HepG2 (cell line): ENCODE measurements at regions not wholly inside any gene's neighbourhood (a gene's known extent, or its start where the extent isn't known, plus 50 kb on each side); places are given as distances from the start of the nearest gene placed in this dataset.

Source experiments
- ATAC-seq: fragments of 200-7000 bp; cut with Tn5 transposase; 3 replicates; pipeline ENCODE4 v1.9.1; 2020; ENCODE audit warnings: mild to moderate bottlenecking, moderate library complexity
- BruUV-seq: library from RNA; stranded (reverse); fragments of 400-500 nt; replicated peaks from 2 replicates; lab custom pipeline; 2021; lab: Mats Ljungman, UMichigan
- CTCF ChIA-PET: fragments of 300-600 bp; formaldehyde crosslinking; extraction: SDS; loops from one replicate; lab custom pipeline; 2021; ENCODE audit warnings: low total read pairs, inconsistent platforms, low intra/inter-chr PET ratio; lab: Yijun Ruan, JAX
- POLR2A ChIA-PET: fragments of 350-600 bp; sonication (Branson Sonifier 250); formaldehyde crosslinking; loops from one replicate; lab custom pipeline; 2020; ENCODE audit warnings: antibody characterized with exemption, inconsistent platforms; lab: Yijun Ruan, JAX
- DNase-seq: peaks from one replicate; pipeline ENCODE4 v3.0.0-alpha.2; 2015; ENCODE audit warnings: low spot score
- FAIRE-seq: peaks from 3 replicates; lab custom pipeline; 2011; peaks lifted over from hg19 to GRCh38; lab: Jason Lieb, UNC
- H2AFZ ChIP-seq: one replicate; pipeline ENCODE4 v1.6.1; 2011; ENCODE audit warnings: low read length, inconsistent platforms
- H3K27ac ChIP-seq: fragments of 300-600 bp; 3 replicates; pipeline ENCODE4 v1.8.0; 2011; ENCODE audit warnings: mixed run types, mild to moderate bottlenecking, mixed read lengths, low read length, inconsistent platforms; ENCODE audit not compliant: insufficient read depth; ENCODE audit errors: extremely low read length
- H3K27me3 ChIP-seq, 2 experiments: fragments of 200-600 bp in 1 of 2; 2 replicates in 1 of 2; 3 replicates in 1 of 2; pipeline versions ENCODE4 v1.6.0 to v1.8.0; 2011; ENCODE audit warnings: low read length in 2 of 2, mild to moderate bottlenecking in 2 of 2, moderate library complexity in 2 of 2, inconsistent platforms in 1 of 2; ENCODE audit not compliant: insufficient read depth in 2 of 2, control insufficient read depth in 1 of 2
- H3K36me3 ChIP-seq, 2 experiments: fragments of 200-600 bp in 1 of 2; replicated peaks in 1 of 2; 2 replicates in 1 of 2; 3 replicates in 1 of 2; pipeline versions ENCODE4 v1.5.1 to v1.8.0; 2011; ENCODE audit warnings: low read length in 2 of 2, inconsistent platforms in 1 of 2; ENCODE audit not compliant: insufficient read depth in 2 of 2, control insufficient read depth in 1 of 2
- H3K4me1 ChIP-seq: 2 replicates; pipeline ENCODE4 v1.5.1; 2012; ENCODE audit warnings: low read length, inconsistent platforms; ENCODE audit not compliant: insufficient read depth
- H3K4me2 ChIP-seq: 2 replicates; pipeline ENCODE4 v1.6.0; 2011; ENCODE audit warnings: low read depth, low read length, inconsistent platforms
- H3K4me3 ChIP-seq, 3 experiments: fragments of 200-600 bp in 1 of 3; sonication (generic), shearing (Covaris generic) in 1 of 3; replicated peaks in 1 of 3; 2 replicates each; pipeline ENCODE4 v1.5.1; 2011 to 2016; ENCODE audit warnings: low read length in 3 of 3, inconsistent platforms in 2 of 3, low read depth in 2 of 3, mild to moderate bottlenecking in 2 of 3, control low read depth in 1 of 3, mixed read lengths in 1 of 3; ENCODE audit not compliant: insufficient read depth in 1 of 3
- H3K79me2 ChIP-seq: one replicate; pipeline ENCODE4 v1.6.1; 2011; ENCODE audit warnings: low read length, inconsistent platforms; ENCODE audit not compliant: insufficient read depth
- H3K9ac ChIP-seq: 2 replicates; pipeline ENCODE4 v1.6.0; 2011; ENCODE audit warnings: mild to moderate bottlenecking, low read depth, low read length, inconsistent platforms; ENCODE audit not compliant: insufficient read depth
- H3K9me3 ChIP-seq: 2 replicates; pipeline ENCODE4 v1.5.1; 2012; ENCODE audit warnings: mild to moderate bottlenecking, low read length
- H4K20me1 ChIP-seq: 2 replicates; pipeline ENCODE4 v1.6.0; 2011; ENCODE audit warnings: inconsistent platforms, mild to moderate bottlenecking, low read length, moderate library complexity; ENCODE audit not compliant: insufficient read depth
- BORCS8-MEF2B ChIP-seq: sonication (generic); formaldehyde crosslinking; IDR thresholded peaks from 2 replicates; pipeline ENCODE4 v1.8.0; 2022; ENCODE audit warnings: mild to moderate bottlenecking, missing genetic modification reagents
- CBX2 ChIP-seq, 2 experiments: fragments of 200-600 bp in 1 of 2; sonication (generic); formaldehyde crosslinking in 1 of 2; IDR thresholded peaks; 2 replicates each; pipeline versions ENCODE4 v1.7.0 to v1.8.1; 2018 to 2022; ENCODE audit warnings: low read depth in 2 of 2, low read length in 1 of 2, mild to moderate bottlenecking in 1 of 2, missing genetic modification reagents in 1 of 2
- CTCF ChIP-seq: sonication (generic); formaldehyde crosslinking; IDR thresholded peaks from 2 replicates; pipeline ENCODE4 v1.5.0; 2020; ENCODE audit warnings: mild to moderate bottlenecking, missing genetic modification reagents, moderate library complexity
- DDIT3 ChIP-seq: sonication (generic); formaldehyde crosslinking; IDR thresholded peaks from 2 replicates; pipeline ENCODE4 v1.4.0; 2020; ENCODE audit warnings: mild to moderate bottlenecking, missing genetic modification reagents
- HIC2 ChIP-seq: sonication (generic); formaldehyde crosslinking; IDR thresholded peaks from 2 replicates; pipeline ENCODE4 v1.9.0; 2022; ENCODE audit warnings: low read depth, missing genetic modification reagents
- PAF1 ChIP-seq: IDR thresholded peaks from 2 replicates; pipeline ENCODE4 v1.6.1; 2016; ENCODE audit warnings: missing genetic modification reagents, missing compliant biosample characterization
- RNF2 ChIP-seq: fragments of 450-650 bp; conservative IDR thresholded peaks from 2 replicates; pipeline ENCODE4 v1.6.1; 2016; ENCODE audit warnings: low read depth
- RORA ChIP-seq: sonication (generic); formaldehyde crosslinking; IDR thresholded peaks from 2 replicates; pipeline ENCODE4 v1.5.0; 2020; ENCODE audit warnings: mild to moderate bottlenecking, missing genetic modification reagents, moderate library complexity
- TFAP4 ChIP-seq: sonication (generic); IDR thresholded peaks from 2 replicates; pipeline ENCODE4 v1.6.1; 2016; ENCODE audit warnings: low read depth, borderline replicate concordance
- THAP11 ChIP-seq: IDR thresholded peaks from 2 replicates; pipeline ENCODE4 v1.6.1; 2016; ENCODE audit warnings: missing biosample characterization, missing genetic modification reagents
- ZFYVE20 ChIP-seq: sonication (generic); formaldehyde crosslinking; IDR thresholded peaks from 2 replicates; pipeline ENCODE4 v1.8.0; 2023; ENCODE audit warnings: low read depth, mild to moderate bottlenecking, moderate library complexity, missing genetic modification reagents, borderline replicate concordance
- ZNF569 ChIP-seq: sonication (generic); formaldehyde crosslinking; IDR thresholded peaks from 2 replicates; pipeline ENCODE4 v1.5.0; 2020; ENCODE audit warnings: mild to moderate bottlenecking, missing genetic modification reagents, moderate library complexity, borderline replicate concordance
- ZNF816 ChIP-seq: sonication (generic); formaldehyde crosslinking; IDR thresholded peaks from 2 replicates; pipeline ENCODE4 v1.8.0; 2022; ENCODE audit warnings: missing genetic modification reagents, mild to moderate bottlenecking, borderline replicate concordance
- ZSCAN20 ChIP-seq: sonication (generic); formaldehyde crosslinking; IDR thresholded peaks from 2 replicates; pipeline ENCODE4 v1.4.0; 2020; ENCODE audit warnings: missing genetic modification reagents, mild to moderate bottlenecking, borderline replicate concordance
- WGBS: methylation state at CpG from one replicate; pipeline ENCODE4 v1.1.6; 2017; ENCODE audit warnings: low lambda C conversion rate; 5-methylcytosine and 5-hydroxymethylcytosine counted together
- in situ Hi-C: cut with HindIII; loops from 2 replicates; pipeline ENCODE4 v1.10.0; 2017; ENCODE audit warnings: low pct_unique_long_range_greater_than_20kb; ENCODE audit not compliant: extremely low pct_ligation_motif_present
- intact Hi-C: fragments of 100-400 bp; cut with micrococcal nuclease; formaldehyde crosslinking; loops from one replicate; pipeline ENCODE4 v1.10.0; 2022; ENCODE audit not compliant: unreplicated experiment

- POLR2A ChIA-PET = no interaction called here
- WGBS = 57% methylated on average over 3 of the region's 3 CpGs
- H3K4me2 ChIP-seq = no peak overlapping the region
- ATAC-seq = no peak
- TF ChIP-seq RNF2 = no peak
- TF ChIP-seq ZSCAN20 (CRISPR knock-in tag) = no peak
- TF ChIP-seq ZNF816 (CRISPR knock-in tag) = no peak
- no peak for TF ChIP-seq BORCS8-MEF2B (CRISPR knock-in tag)
- TF ChIP-seq CBX2 (IDR thresholded peaks at IDR 0.05; ENCODE audit: low read depth, low read length) = no peak
- no peak for TF ChIP-seq CBX2 (CRISPR knock-in tag; IDR thresholded peaks at IDR 0.05; ENCODE audit: low read depth)
- TF ChIP-seq RORA = no peak
- no peak for TF ChIP-seq THAP11 (CRISPR knock-in tag)
- no peak for TF ChIP-seq ZNF569 (CRISPR knock-in tag)
- no peak for TF ChIP-seq ZFYVE20 (CRISPR knock-in tag)
- no peak for TF ChIP-seq PAF1 (CRISPR knock-in tag)
- TF ChIP-seq, all 625 proteins: peak for 0
- no peaks in the 10 kb centered on the region for H3K4me1 ChIP-seq
- no TSS peak for BruUV-seq
- H3K9ac ChIP-seq = no peak overlapping the region
- no peak overlapping the region for H2AFZ ChIP-seq
- CTCF ChIA-PET = no interaction called here
- H3K27me3 ChIP-seq = no peaks in the 10 kb centered on the region; a peak in 1 of 5 replicates
- H3K27ac ChIP-seq = no peak overlapping the region
- no peaks in the 10 kb centered on the region for H3K79me2 ChIP-seq
- no peak for FAIRE-seq
- no peaks in the 10 kb centered on the region for H3K36me3 ChIP-seq
- in situ Hi-C loops (no loop called here), intact Hi-C loops (no loop called here)
- no peak overlapping the region for H3K4me3 ChIP-seq
- DNase-seq = no peak
- H4K20me1 ChIP-seq = no peaks in the 10 kb centered on the region
- peaks cover 83% of the 10 kb centered on the region for H3K9me3 ChIP-seq
Measured at GRCh38 chr2:83113953-83114352, 1345.1 kb downstream of the SUCLG1 start.

- Histone ChIP-seq H3K27ac (no peak overlapping the region), H3K9me3 (peaks cover 86% of the 10 kb centered on the region), H3K4me2 (no peak overlapping the region), H3K9ac (no peak overlapping the region), H3K79me2 (no peaks in the 10 kb centered on the region), H3K4me3 (no peak overlapping the region), H2AFZ (no peak overlapping the region), H4K20me1 (no peaks in the 10 kb centered on the region), H3K4me1 (no peaks in the 10 kb centered on the region), H3K27me3 (no peaks in the 10 kb centered on the region), H3K36me3 (no peaks in the 10 kb centered on the region)
- no peak for FAIRE-seq
- in situ Hi-C loops = no loop called here
- no peak for DNase-seq
- ATAC-seq = no peak
- no TSS peak for BruUV-seq
- intact Hi-C loops = no loop called here
- CTCF ChIA-PET = no interaction called here
- POLR2A ChIA-PET = no interaction called here
- 1% methylated on average over 2 of the region's 2 CpGs for WGBS
- TF ChIP-seq DDIT3 (no peak), CTCF (CRISPR knock-in tag) (no peak), TFAP4 (no peak), HIC2 (CRISPR knock-in tag) (no peak)
Measured at GRCh38 chr2:83112858-83113257, 1346.2 kb downstream of the SUCLG1 start.
